ENCODE measurements at regions not wholly inside any gene's neighbourhood (a gene's known extent, or its start where the extent isn't known, plus 50 kb on each side); places are given as distances from the start of the nearest gene placed in this dataset.

- no peak for TF ChIP-seq CTCF (conservative IDR thresholded peaks at IDR 0.05; ENCODE audit: low read depth, low read length)
- no peak for TF ChIP-seq POLR2A (IDR thresholded peaks at IDR 0.05; ENCODE audit: low read depth, low read length)
- no peak for TF ChIP-seq CEBPB (IDR thresholded peaks at IDR 0.05; ENCODE audit: low read depth, low read length)
- no peak for TF ChIP-seq CHD1 (IDR thresholded peaks at IDR 0.05; ENCODE audit: low read depth, low read length)
- no peak for TF ChIP-seq USF2 (IDR thresholded peaks at IDR 0.05; ENCODE audit: low read depth, low read length)
- TF ChIP-seq ELK1 (IDR thresholded peaks at IDR 0.05; ENCODE audit: borderline replicate concordance, low read depth, low read length), result no peak
- no peak for TF ChIP-seq FOS (IDR thresholded peaks at IDR 0.05; ENCODE audit: low read depth, low read length)
- TF ChIP-seq BHLHE40 (IDR thresholded peaks at IDR 0.05; ENCODE audit: low read depth, low read length), result no peak
- no peak for TF ChIP-seq RFX5 (IDR thresholded peaks at IDR 0.05; ENCODE audit: low read depth, low read length)
Observed at GRCh38 chr10:107966826-107967225, 802.3 kb upstream of the SORCS1 start.

Measured in IMR-90 (cell line).